ENCODE measurements at regions not wholly inside any gene's neighbourhood (a gene's known extent, or its start where the extent isn't known, plus 50 kb on each side); places are given as distances from the start of the nearest gene placed in this dataset.

GRCh38 chr2:12881952-12882351 lies 165.2 kb downstream of the TRIB2 start:
- TF ChIP-seq POLR2A (IDR thresholded peaks at IDR 0.05; ENCODE audit: low read depth), result no peak
- TF ChIP-seq, protein P1, sequence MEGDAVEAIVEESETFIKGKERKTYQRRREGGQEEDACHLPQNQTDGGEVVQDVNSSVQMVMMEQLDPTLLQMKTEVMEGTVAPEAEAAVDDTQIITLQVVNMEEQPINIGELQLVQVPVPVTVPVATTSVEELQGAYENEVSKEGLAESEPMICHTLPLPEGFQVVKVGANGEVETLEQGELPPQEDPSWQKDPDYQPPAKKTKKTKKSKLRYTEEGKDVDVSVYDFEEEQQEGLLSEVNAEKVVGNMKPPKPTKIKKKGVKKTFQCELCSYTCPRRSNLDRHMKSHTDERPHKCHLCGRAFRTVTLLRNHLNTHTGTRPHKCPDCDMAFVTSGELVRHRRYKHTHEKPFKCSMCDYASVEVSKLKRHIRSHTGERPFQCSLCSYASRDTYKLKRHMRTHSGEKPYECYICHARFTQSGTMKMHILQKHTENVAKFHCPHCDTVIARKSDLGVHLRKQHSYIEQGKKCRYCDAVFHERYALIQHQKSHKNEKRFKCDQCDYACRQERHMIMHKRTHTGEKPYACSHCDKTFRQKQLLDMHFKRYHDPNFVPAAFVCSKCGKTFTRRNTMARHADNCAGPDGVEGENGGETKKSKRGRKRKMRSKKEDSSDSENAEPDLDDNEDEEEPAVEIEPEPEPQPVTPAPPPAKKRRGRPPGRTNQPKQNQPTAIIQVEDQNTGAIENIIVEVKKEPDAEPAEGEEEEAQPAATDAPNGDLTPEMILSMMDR (IDR thresholded peaks at IDR 0.05), result no peak
- TF ChIP-seq EP300 (IDR thresholded peaks at IDR 0.05), result no peak
- TF ChIP-seq POLR2AphosphoS5 (IDR thresholded peaks at IDR 0.05), result no peak
